Endodermal cell (in vitro differentiated cells): ENCODE measurements at regions not wholly inside any gene's neighbourhood (a gene's known extent, or its start where the extent isn't known, plus 50 kb on each side); places are given as distances from the start of the nearest gene placed in this dataset.

Source experiments
- DNase-seq: peaks from one replicate; pipeline ENCODE4 v3.0.0-alpha.2; 2017
- H3K27ac ChIP-seq: 2 replicates; pipeline ENCODE4 v1.5.1; 2013; ENCODE audit warnings: mild to moderate bottlenecking, low read depth, low read length, moderate library complexity
- H3K27me3 ChIP-seq: 2 replicates; pipeline ENCODE4 v1.6.1; 2013; ENCODE audit warnings: mild to moderate bottlenecking, low read length, moderate library complexity; ENCODE audit not compliant: insufficient read depth, control insufficient read depth, poor library complexity, severe bottlenecking
- H3K36me3 ChIP-seq: 2 replicates; pipeline ENCODE4 v1.7.0; 2013; ENCODE audit warnings: mild to moderate bottlenecking, low read length, moderate library complexity; ENCODE audit not compliant: control insufficient read depth, insufficient read depth
- H3K4me1 ChIP-seq: one replicate; pipeline ENCODE4 v1.7.0; 2013; ENCODE audit warnings: low read length; ENCODE audit not compliant: control insufficient read depth, insufficient read depth
- H3K4me3 ChIP-seq: 2 replicates; pipeline ENCODE4 v1.5.1; 2013; ENCODE audit warnings: mild to moderate bottlenecking, low read length, moderate library complexity
- H3K9ac ChIP-seq: 2 replicates; pipeline ENCODE4 v1.6.1; 2013; ENCODE audit warnings: mild to moderate bottlenecking, low read length, moderate library complexity; ENCODE audit not compliant: poor library complexity, severe bottlenecking; ENCODE audit errors: extremely low read depth
- H3K9me3 ChIP-seq: 2 replicates; pipeline ENCODE4 v1.6.1; 2013; ENCODE audit warnings: mild to moderate bottlenecking, low read length, moderate library complexity; ENCODE audit not compliant: control insufficient read depth
- H3K27ac Mint-ChIP-seq: 2 replicates; pipeline ENCODE4 v1.8.0; 2020; ENCODE audit warnings: mixed read lengths
- H3K27me3 Mint-ChIP-seq: 2 replicates; pipeline ENCODE4 v1.8.0; 2021; ENCODE audit warnings: mild to moderate bottlenecking, mixed read lengths; ENCODE audit not compliant: insufficient read depth
- H3K36me3 Mint-ChIP-seq: 2 replicates; pipeline ENCODE4 v1.8.0; 2020; ENCODE audit warnings: low read depth, mixed read lengths
- H3K4me1 Mint-ChIP-seq: 2 replicates; pipeline ENCODE4 v1.8.0; 2020; ENCODE audit warnings: mixed read lengths
- H3K4me3 Mint-ChIP-seq: 2 replicates; pipeline ENCODE4 v1.8.0; 2020; ENCODE audit warnings: mild to moderate bottlenecking, moderate library complexity, mixed read lengths
- H3K9me3 Mint-ChIP-seq: 2 replicates; pipeline ENCODE4 v1.8.0; 2020; ENCODE audit warnings: mild to moderate bottlenecking, mixed read lengths
- WGBS, 2 experiments: methylation state at CpG; one replicate each; pipeline versions ENCODE4 v1.1.5 to v1.1.7; 2013; ENCODE audit warnings: missing lambda C conversion rate in 2 of 2, mixed read lengths in 1 of 2; ENCODE audit not compliant: insufficient coverage in 1 of 2, insufficient read length in 1 of 2; 5-methylcytosine and 5-hydroxymethylcytosine counted together
- TF ChIP-seq, protein P1 (sequence below): fragments of 200-600 bp; sonication (generic); conservative IDR thresholded peaks from 2 replicates; pipeline ENCODE4 v1.5.0; 2021; ENCODE audit warnings: antibody characterized with exemption, mild to moderate bottlenecking

DNA sequence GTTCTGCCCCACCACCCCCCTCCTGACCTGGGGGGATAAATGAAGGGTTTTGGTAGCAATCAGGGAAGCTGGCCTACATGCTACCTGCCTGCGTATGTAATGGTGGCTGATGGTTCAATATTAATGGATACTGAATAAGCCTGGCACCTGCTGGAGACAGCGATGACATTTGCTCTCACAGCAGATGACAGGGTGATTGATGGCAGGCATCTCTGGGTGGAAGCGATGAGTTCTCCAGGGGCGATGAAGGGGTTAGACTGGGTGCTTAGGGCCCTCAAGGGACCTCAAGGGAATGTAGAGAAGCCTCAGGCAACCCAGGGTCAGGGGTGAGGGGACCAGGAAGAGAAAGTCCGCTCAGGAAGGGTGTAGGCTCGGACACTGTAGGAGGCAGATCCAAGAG lies 107.7 kb upstream of the MLN start:
- H3K4me3 ChIP-seq = no peak overlapping the region
- no peaks in the 10 kb centered on the region for H3K27me3 ChIP-seq
- no peaks in the 10 kb centered on the region for H3K4me1 ChIP-seq
- no peak overlapping the region for H3K9ac ChIP-seq
- peaks cover 9% of the 10 kb centered on the region for H3K9me3 Mint-ChIP-seq
- H3K4me1 Mint-ChIP-seq = no peaks in the 10 kb centered on the region
- no peak for DNase-seq
- 88 to 91% methylated on average over 5 to 6 of the region's 6 CpGs for WGBS, 2 experiments
- peaks cover 25% of the 10 kb centered on the region for H3K27me3 Mint-ChIP-seq
- TF ChIP-seq, protein P1, sequence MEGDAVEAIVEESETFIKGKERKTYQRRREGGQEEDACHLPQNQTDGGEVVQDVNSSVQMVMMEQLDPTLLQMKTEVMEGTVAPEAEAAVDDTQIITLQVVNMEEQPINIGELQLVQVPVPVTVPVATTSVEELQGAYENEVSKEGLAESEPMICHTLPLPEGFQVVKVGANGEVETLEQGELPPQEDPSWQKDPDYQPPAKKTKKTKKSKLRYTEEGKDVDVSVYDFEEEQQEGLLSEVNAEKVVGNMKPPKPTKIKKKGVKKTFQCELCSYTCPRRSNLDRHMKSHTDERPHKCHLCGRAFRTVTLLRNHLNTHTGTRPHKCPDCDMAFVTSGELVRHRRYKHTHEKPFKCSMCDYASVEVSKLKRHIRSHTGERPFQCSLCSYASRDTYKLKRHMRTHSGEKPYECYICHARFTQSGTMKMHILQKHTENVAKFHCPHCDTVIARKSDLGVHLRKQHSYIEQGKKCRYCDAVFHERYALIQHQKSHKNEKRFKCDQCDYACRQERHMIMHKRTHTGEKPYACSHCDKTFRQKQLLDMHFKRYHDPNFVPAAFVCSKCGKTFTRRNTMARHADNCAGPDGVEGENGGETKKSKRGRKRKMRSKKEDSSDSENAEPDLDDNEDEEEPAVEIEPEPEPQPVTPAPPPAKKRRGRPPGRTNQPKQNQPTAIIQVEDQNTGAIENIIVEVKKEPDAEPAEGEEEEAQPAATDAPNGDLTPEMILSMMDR = no peak
- H3K9me3 ChIP-seq = no peaks in the 10 kb centered on the region
- no peaks in the 10 kb centered on the region for H3K36me3 Mint-ChIP-seq
- no peak overlapping the region for H3K27ac Mint-ChIP-seq
- no peaks in the 10 kb centered on the region for H3K36me3 ChIP-seq
- H3K4me3 Mint-ChIP-seq = no peak overlapping the region
- no peak overlapping the region for H3K27ac ChIP-seq

DNA sequence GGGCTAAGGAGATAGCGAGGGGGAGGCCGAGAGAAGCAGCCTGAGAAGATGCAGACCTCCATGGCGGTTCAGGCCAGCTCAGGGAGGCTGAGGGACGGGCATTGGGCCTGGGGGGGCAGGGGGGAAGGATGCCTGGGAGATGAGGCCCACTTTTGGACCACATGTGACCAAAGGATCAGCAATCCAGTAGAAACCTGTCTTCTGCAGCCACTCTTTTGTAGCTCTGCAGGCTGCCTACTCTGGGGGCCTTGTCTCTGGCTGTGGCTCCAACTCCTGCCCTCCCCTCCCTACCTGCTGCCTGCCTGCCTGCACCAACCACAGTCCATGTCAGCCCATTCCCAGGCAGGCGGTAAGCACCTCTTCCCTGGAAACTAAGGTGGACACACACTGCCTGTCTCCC lies 106.8 kb upstream of the MLN start:
- Mint-ChIP-seq H3K9me3 (no peaks in the 10 kb centered on the region), H3K27ac (no peak overlapping the region), H3K36me3 (no peaks in the 10 kb centered on the region), H3K4me3 (no peak overlapping the region), H3K4me1 (no peaks in the 10 kb centered on the region), H3K27me3 (peaks cover 25% of the 10 kb centered on the region)
- Histone ChIP-seq H3K4me1 (no peaks in the 10 kb centered on the region), H3K4me3 (no peak overlapping the region), H3K27ac (no peak overlapping the region), H3K9me3 (no peaks in the 10 kb centered on the region), H3K9ac (no peak overlapping the region), H3K36me3 (no peaks in the 10 kb centered on the region), H3K27me3 (no peaks in the 10 kb centered on the region)
- WGBS, 2 experiments = 90 to 100% methylated on average over 3 to 5 of the region's 5 CpGs
- TF ChIP-seq, protein P1 = no peak
- DNase-seq = no peak

- no peak overlapping the region for H3K27ac Mint-ChIP-seq
- H3K36me3 Mint-ChIP-seq = no peaks in the 10 kb centered on the region
- Histone ChIP-seq H3K4me3 (no peak overlapping the region), H3K27ac (no peak overlapping the region), H3K27me3 (no peaks in the 10 kb centered on the region), H3K9ac (no peak overlapping the region), H3K36me3 (no peaks in the 10 kb centered on the region), H3K9me3 (no peaks in the 10 kb centered on the region), H3K4me1 (no peaks in the 10 kb centered on the region)
- peaks cover 24% of the 10 kb centered on the region for H3K27me3 Mint-ChIP-seq
- no peak for DNase-seq
- TF ChIP-seq, protein P1 = no peak
- H3K4me1 Mint-ChIP-seq = no peaks in the 10 kb centered on the region
- no peak overlapping the region for H3K4me3 Mint-ChIP-seq
- no peaks in the 10 kb centered on the region for H3K9me3 Mint-ChIP-seq
- WGBS, 2 experiments = 94 to 99% methylated on average over 8 to 11 of the region's 11 CpGs
Observed at GRCh38 chr6:33909737-33910136, 105.9 kb upstream of the MLN start.
